SJSA1 (cell line): ENCODE measurements at regions not wholly inside any gene's neighbourhood (a gene's known extent, or its start where the extent isn't known, plus 50 kb on each side); places are given as distances from the start of the nearest gene placed in this dataset.

Experiments
- DNase-seq, 2 experiments: peaks; one replicate each; pipeline ENCODE4 v3.0.0-alpha.2; 2015 to 2020; ENCODE audit warnings: low spot score in 2 of 2, low read depth in 1 of 2
- H3K27ac ChIP-seq: fragments of 250-450 bp; sonication (Bioruptor Pico); 2 replicates; pipeline ENCODE4 v1.5.1; 2020; ENCODE audit warnings: mild to moderate bottlenecking, moderate library complexity
- H3K27me3 ChIP-seq: fragments of 250-450 bp; sonication (Bioruptor Pico); replicated peaks from 2 replicates; pipeline ENCODE4 v1.5.1; 2020; ENCODE audit warnings: mild to moderate bottlenecking, moderate library complexity
- H3K36me3 ChIP-seq: fragments of 250-450 bp; sonication (Bioruptor Pico); 2 replicates; pipeline ENCODE4 v1.5.1; 2020; ENCODE audit warnings: mild to moderate bottlenecking
- H3K4me1 ChIP-seq: fragments of 250-450 bp; sonication (Bioruptor Pico); replicated peaks from 2 replicates; pipeline ENCODE4 v1.6.1; 2021; ENCODE audit warnings: mild to moderate bottlenecking
- H3K4me3 ChIP-seq: fragments of 250-450 bp; sonication (Bioruptor Pico); 2 replicates; pipeline ENCODE4 v1.5.1; 2020; ENCODE audit warnings: mild to moderate bottlenecking
- H3K9me3 ChIP-seq: fragments of 250-450 bp; sonication (Bioruptor Pico); replicated peaks from 2 replicates; pipeline ENCODE4 v1.5.1; 2020; ENCODE audit warnings: mild to moderate bottlenecking

DNA sequence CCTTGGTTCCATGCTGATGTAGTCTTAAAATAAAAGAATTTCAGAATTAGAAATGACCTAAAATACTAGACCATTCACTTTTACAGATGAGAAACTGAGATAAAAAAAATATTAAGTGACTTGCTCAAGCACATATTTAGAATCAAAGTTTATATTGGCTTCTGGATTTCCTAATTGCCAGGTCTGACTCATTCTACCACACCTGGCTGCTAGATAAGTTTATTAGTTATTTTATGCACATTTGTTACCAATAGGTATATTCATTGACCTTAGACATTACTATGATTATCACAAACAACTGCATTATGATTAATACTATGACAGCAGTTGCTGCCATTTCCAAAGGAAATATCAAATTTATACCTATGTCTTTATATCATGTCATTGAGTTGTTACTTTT lies 497.5 kb downstream of the RWDD3 start:
- no peak overlapping the region for H3K4me3 ChIP-seq
- DNase-seq, result no peak
- no peaks in the 10 kb centered on the region for H3K27me3 ChIP-seq
- no peaks in the 10 kb centered on the region for H3K9me3 ChIP-seq
- H3K4me1 ChIP-seq, result no peaks in the 10 kb centered on the region
- H3K36me3 ChIP-seq, result no peaks in the 10 kb centered on the region
- H3K27ac ChIP-seq, result no peak overlapping the region

DNA sequence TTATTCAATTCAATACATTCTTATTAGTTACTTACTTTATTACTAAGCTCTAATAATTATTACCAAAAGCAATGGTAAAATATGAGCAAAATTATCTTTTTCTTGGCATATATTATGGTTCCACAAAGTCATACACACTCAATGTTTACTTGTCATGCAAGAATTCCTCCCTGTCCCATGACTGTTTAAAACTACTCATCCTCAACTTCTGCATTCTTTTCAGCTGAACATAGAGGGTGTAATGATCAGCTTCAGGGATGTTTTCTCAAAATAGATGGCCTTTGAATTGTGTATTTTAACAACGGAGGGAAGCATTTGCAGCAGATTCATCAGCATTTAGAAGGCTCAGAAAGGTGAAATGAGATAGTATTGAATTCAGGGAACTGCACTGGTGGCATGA lies 499.0 kb downstream of the RWDD3 start:
- no peak for DNase-seq
- H3K4me1 ChIP-seq, result no peaks in the 10 kb centered on the region
- H3K27ac ChIP-seq, result no peak overlapping the region
- no peaks in the 10 kb centered on the region for H3K36me3 ChIP-seq
- H3K4me3 ChIP-seq, result no peak overlapping the region
- no peaks in the 10 kb centered on the region for H3K9me3 ChIP-seq
- H3K27me3 ChIP-seq, result no peaks in the 10 kb centered on the region

DNA sequence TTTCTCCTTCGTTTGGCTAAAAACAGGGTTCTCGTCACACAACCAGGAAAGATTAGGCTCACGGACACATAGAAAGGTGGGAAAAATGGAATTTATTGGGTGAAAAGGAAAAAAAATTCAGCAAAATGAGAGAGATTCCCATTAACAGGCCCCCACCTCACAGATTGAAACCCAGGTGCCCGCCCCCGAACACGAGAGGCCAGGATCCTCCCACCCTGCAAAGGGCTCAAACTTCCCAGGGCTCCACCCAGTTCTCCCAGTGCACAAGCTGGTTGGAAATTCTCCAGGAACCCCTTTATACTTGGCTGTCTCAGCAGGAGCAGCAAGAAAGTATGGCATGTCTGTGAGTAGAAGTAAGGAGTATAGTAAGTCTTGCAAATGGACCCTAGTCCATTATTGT lies 499.7 kb downstream of the RWDD3 start:
- Histone ChIP-seq H3K4me1 (no peaks in the 10 kb centered on the region), H3K36me3 (no peaks in the 10 kb centered on the region), H3K4me3 (no peak overlapping the region), H3K27ac (no peak overlapping the region), H3K9me3 (no peaks in the 10 kb centered on the region), H3K27me3 (no peaks in the 10 kb centered on the region)
- DNase-seq, result no peak

DNA sequence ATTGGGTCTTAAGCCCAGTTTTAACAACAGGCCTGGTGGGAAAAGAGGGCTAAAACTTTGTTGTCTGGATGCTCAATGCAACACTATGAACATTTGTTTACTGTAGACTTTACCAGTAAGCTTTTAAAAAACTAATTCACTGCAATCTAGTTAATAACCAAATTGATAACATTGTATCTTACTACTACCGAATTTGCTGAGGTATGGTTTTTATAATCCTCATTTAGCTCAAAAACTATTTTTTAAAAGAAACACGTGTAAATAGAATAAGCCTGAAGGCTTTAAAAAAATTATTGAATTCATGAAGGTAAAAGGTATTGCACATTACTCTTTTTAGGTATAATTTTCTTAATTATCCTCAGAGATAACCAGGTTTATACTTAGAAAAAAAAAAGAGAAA lies 500.6 kb downstream of the RWDD3 start:
- no peak for DNase-seq
- H3K27me3 ChIP-seq, result no peaks in the 10 kb centered on the region
- H3K9me3 ChIP-seq, result no peaks in the 10 kb centered on the region
- H3K4me3 ChIP-seq, result no peak overlapping the region
- no peaks in the 10 kb centered on the region for H3K36me3 ChIP-seq
- H3K27ac ChIP-seq, result no peak overlapping the region
- H3K4me1 ChIP-seq, result no peaks in the 10 kb centered on the region

DNA sequence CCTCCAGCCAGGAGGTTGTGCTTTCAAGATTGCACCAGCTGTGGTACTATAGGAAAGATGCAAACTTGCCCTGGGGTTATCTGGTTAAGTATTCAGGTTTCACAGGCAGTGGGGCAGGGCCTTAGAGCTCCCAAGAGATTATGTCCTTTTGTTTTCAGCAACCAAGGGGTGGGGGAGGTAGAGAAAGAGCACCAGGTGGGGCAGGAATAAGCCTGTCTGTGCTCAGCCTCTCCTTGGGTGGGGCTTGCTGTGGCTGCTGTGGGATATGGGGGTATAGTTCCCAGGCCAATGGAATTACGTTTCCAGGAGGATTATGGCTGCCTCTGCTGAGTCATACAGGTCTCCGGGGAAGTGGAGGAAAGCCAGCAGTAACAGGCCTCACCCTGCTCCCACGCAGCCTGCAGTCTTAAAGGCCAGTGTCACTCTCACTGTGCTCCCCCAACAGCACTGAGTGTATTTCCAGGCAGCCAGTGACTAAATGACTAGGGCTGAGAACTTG lies 508.6 kb downstream of the RWDD3 start:
- no peaks in the 10 kb centered on the region for H3K36me3 ChIP-seq
- no peak overlapping the region for H3K4me3 ChIP-seq
- no peak overlapping the region for H3K27ac ChIP-seq
- H3K9me3 ChIP-seq, result no peaks in the 10 kb centered on the region
- no peaks in the 10 kb centered on the region for H3K27me3 ChIP-seq
- no peaks in the 10 kb centered on the region for H3K4me1 ChIP-seq
- DNase-seq, result no peak

DNA sequence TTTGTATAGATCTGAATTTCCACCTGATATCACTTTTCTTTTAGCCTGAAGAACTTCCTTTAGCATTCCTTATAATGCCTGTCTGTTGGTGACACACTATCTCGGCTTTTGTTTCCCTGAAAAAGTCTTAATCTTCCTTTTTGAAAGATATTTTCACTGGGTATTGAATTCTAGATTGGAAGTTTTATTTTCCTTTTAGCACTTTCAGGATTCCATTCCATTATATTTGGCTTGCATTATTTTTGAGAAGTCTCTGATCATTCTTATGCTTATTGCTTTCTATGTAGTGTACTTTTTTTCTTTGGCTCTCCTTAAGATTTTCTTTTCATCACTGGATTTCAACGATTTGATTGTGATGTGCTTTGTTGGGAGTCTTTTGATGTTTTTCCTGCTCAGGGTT lies 510.7 kb downstream of the RWDD3 start:
- H3K4me3 ChIP-seq, result no peak overlapping the region
- DNase-seq, result no peak
- H3K27me3 ChIP-seq, result no peaks in the 10 kb centered on the region
- no peaks in the 10 kb centered on the region for H3K4me1 ChIP-seq
- H3K9me3 ChIP-seq, result no peaks in the 10 kb centered on the region
- H3K27ac ChIP-seq, result no peak overlapping the region
- no peaks in the 10 kb centered on the region for H3K36me3 ChIP-seq

DNA sequence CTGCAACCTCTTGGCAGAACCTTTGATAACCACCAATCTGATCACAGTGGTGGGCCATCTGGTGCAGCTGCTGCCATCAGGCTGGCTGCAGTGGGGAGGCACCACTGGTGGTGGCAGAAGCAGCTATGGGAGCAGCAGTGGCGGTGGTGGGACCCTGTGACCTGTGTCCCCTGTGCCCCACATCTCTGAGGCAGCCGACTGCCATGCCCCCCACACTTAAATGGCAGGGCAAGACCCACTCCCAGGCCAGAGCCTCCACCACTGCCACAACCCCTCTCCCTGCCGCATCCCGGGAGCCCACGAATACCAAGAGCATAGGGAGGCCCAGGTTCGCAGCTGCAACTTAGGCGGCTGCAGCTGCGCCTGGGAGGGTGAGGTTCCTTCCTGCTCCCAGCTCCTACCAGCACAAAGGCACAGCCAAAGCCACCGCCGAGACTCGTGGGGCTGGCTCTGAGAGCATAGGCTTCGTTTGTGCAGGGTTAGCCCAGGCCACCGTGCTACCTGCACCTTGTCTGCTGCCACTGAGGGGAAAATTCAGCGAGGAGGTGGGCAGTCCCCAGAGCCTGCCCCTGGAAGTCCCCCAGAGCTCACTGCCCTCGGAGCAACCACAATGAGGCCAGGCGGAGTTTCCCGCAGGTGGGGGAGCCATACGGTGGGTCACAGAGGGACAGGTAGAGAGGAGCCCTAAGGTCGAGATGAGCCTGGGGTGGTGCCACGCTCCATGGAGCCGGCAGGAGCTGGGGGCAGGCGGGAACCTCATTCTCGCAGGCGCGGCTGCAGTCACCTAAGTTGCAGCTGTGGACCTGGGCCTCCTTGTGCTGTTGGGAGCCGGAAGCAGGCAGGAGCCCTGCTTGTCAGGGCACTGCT lies 518.7 kb downstream of the RWDD3 start:
- no peak for DNase-seq
- Histone ChIP-seq H3K27me3 (no peaks in the 10 kb centered on the region), H3K9me3 (peaks cover 8% of the 10 kb centered on the region), H3K4me3 (no peak overlapping the region), H3K4me1 (no peaks in the 10 kb centered on the region), H3K27ac (no peak overlapping the region), H3K36me3 (no peaks in the 10 kb centered on the region)

DNA sequence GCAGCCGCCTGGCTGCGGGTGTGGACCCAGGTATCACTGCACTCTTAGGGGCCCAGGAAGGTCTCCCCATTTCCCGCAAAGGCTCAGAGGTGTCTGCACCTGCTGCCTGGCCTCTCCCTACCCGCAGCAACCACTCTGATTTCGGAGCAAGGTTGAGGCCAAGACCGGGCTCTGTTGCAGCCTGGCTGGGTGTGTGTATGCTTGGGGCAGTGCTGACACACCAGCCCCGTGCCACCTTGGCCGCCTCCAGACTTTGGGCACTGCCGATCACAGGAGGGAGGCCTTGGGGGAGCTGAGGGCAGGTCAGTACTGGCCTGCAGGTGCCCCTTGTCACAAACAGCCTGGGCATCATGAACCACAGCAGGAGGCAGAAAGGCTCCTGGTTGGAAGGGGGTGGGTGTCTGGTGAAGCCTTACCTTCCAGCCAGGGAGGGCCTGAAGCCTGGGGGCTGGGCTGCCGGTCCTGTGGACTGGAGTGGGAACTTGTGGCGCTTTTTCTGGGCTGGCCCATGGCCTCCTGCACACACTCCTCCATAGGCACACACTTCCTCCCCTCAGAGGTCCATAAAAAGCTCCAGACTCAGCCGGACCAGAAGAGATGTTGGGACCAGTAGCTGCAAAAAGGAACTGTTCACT lies 519.5 kb downstream of the RWDD3 start:
- Histone ChIP-seq H3K4me3 (no peak overlapping the region), H3K27me3 (no peaks in the 10 kb centered on the region), H3K36me3 (no peaks in the 10 kb centered on the region), H3K27ac (no peak overlapping the region), H3K9me3 (peaks cover 8% of the 10 kb centered on the region), H3K4me1 (no peaks in the 10 kb centered on the region)
- no peak for DNase-seq

DNA sequence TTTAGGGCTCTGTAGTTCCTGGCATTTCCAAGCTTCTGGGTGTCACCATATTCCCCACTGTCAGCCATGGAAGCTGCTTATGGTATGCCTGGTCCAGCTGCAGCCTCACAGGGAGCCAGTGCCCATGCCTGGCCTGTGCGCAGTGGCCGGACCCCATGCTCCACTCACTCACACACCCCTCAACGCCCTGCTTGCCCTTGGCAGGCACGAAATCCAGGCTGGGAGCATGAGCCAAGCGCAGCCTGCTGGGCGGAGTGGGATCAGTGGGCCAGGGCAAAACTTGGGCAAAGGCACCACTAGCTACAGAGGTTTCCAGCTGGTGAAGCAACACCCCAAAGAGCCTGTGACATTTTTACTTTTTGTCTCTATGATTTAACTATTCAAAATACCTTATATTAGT lies 520.4 kb downstream of the RWDD3 start:
- Histone ChIP-seq H3K27me3 (no peaks in the 10 kb centered on the region), H3K9me3 (peaks cover 8% of the 10 kb centered on the region), H3K36me3 (no peaks in the 10 kb centered on the region), H3K4me1 (no peaks in the 10 kb centered on the region), H3K27ac (no peak overlapping the region), H3K4me3 (no peak overlapping the region)
- DNase-seq, result no peak

DNA sequence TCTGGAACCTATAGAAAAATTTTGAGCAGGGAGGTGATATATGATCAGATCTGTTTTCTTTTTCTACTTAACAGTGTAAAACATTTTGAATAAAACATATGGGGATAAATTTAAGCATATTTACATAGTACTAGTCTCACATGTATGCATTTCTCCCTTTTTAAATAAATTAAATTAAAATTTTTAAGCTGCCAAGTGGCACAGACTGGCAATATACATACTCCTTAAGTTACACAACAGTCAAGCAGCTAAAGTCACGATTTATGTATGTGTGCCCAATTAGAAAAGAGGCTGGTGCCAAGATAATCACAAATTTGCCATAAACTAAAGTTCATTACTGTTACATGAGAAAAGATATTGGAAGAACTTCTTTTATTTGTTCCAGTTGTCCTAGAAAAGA lies 532.0 kb downstream of the RWDD3 start:
- Histone ChIP-seq H3K9me3 (no peaks in the 10 kb centered on the region), H3K36me3 (no peaks in the 10 kb centered on the region)

DNA sequence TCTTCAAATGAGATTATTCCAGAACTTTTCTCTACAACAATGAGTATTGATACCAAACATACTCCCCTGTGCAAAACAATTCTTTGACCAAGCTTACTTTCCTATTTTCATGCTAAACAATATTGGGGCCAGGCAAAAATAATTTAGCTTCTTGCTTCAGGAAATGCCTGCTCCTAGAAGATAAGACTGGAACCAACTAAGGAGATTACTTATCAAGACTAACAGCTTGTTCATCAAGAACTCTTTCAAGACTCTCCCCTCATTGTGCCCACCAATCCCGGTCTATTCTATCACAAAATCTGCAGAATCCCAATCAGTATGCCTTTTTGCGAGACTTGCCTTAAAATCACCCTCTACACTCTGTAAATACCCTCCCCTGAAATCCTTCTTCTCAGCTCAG lies 536.6 kb downstream of the RWDD3 start:
- no peak overlapping the region for H3K27ac ChIP-seq
- no peaks in the 10 kb centered on the region for H3K27me3 ChIP-seq
- H3K36me3 ChIP-seq, result no peaks in the 10 kb centered on the region
- no peak overlapping the region for H3K4me3 ChIP-seq
- no peaks in the 10 kb centered on the region for H3K9me3 ChIP-seq
- no peak for DNase-seq
- H3K4me1 ChIP-seq, result no peaks in the 10 kb centered on the region

More for the DNA sequence above, 532.0 kb downstream of the RWDD3 start:
- DNase-seq, result no peak
- Histone ChIP-seq H3K27me3 (no peaks in the 10 kb centered on the region), H3K4me3 (no peak overlapping the region), H3K27ac (no peak overlapping the region), H3K4me1 (no peaks in the 10 kb centered on the region)

DNA sequence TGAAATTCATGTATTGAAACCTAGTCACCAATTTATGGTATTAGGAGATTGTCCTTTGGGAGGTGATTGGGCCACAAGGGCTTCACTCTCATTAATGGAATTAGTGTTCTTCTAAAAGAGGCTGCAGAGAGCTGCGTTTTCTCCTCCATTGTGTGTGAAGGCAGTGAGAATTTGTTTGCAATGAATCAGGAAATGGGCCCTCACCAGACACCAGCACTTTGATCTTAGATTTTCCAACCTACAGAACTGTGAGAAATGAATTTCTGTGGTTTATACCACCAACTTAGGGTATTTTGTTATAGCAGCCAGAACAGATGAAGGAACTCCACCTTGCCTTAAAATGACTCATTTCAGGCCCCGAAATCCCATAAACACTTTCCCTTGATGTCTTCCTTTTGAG lies 544.2 kb downstream of the RWDD3 start:
- no peaks in the 10 kb centered on the region for H3K9me3 ChIP-seq
- no peaks in the 10 kb centered on the region for H3K36me3 ChIP-seq
- H3K4me1 ChIP-seq, result no peaks in the 10 kb centered on the region
- H3K27ac ChIP-seq, result no peak overlapping the region
- no peaks in the 10 kb centered on the region for H3K27me3 ChIP-seq
- no peak for DNase-seq
- H3K4me3 ChIP-seq, result no peak overlapping the region

DNA sequence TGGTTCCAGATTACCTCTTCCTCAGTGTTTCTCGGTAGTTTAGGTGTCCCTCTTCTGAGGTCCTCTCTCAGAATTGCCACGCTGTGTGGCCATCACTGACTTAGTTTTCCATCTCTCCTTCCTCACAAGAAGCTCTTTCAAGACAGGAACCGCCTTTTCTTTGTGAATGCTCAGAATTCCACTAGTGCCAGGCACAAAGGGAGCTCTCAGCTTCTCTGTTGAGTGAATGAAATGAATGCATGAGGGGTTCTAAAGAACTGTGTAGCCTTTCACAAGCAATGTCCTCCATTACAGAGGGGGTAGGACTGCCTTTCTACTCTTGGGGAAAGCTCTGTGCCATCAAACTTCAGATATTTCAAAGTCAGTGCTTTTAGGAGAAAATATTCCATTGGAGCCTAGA lies 546.8 kb downstream of the RWDD3 start:
- no peak for DNase-seq

DNA sequence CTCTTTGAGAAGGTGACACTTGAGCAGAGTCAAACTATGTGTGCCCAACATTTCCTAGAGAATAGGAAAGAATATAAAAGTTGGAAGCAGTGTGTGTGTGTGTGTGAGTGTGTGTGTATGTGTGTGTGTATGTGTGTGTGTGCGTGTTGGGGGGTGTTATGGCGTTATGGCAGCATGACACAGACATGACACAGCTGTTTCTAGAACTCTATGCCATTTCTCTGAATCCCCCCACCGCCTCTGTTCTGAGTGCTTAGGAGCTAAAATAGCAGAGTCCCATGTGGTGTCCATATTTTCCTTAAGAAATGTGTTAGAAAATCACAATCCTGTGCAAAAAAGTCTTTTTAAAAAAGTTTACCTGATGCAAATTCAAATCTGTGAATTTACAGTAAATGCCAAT lies 556.1 kb downstream of the RWDD3 start:
- Histone ChIP-seq H3K4me3 (no peak overlapping the region), H3K4me1 (no peaks in the 10 kb centered on the region), H3K27ac (no peak overlapping the region), H3K36me3 (no peaks in the 10 kb centered on the region), H3K9me3 (no peaks in the 10 kb centered on the region), H3K27me3 (no peaks in the 10 kb centered on the region)
- DNase-seq, result no peak

More for the DNA sequence above, 546.8 kb downstream of the RWDD3 start:
- H3K4me1 ChIP-seq, result no peaks in the 10 kb centered on the region
- no peaks in the 10 kb centered on the region for H3K27me3 ChIP-seq
- H3K9me3 ChIP-seq, result no peaks in the 10 kb centered on the region
- no peak overlapping the region for H3K27ac ChIP-seq
- H3K4me3 ChIP-seq, result no peak overlapping the region
- no peaks in the 10 kb centered on the region for H3K36me3 ChIP-seq
